Hepatic stellate cell (primary cell): ENCODE measurements at regions not wholly inside any gene's neighbourhood (a gene's known extent, or its start where the extent isn't known, plus 50 kb on each side); places are given as distances from the start of the nearest gene placed in this dataset.
"Not testable (repeated sequence)": the region's sequence is repeated elsewhere in the genome, so short reads cannot be mapped to it uniquely, and the experiment has no call there.

Experiments used
- DNase-seq: peaks from one replicate; pipeline ENCODE4 v3.0.0; 2011; ENCODE audit warnings: low spot score

GRCh38 chr12:28023156-28023887 is 50.8 kb upstream of the PTHLH start:
- DNase-seq, result peak; percentile 27

GRCh38 chr12:28024231-28024995 is 51.9 kb upstream of the PTHLH start:
- peak; percentile 56 for DNase-seq

- DNase-seq, result no peak
Observed at GRCh38 chr12:28025821-28026505, 53.4 kb upstream of the PTHLH start.

- DNase-seq, result no peak
Observed at GRCh38 chr12:28026701-28027100, 54.2 kb upstream of the PTHLH start.

GRCh38 chr12:28027328-28027727 is 54.8 kb upstream of the PTHLH start:
- DNase-seq, result no peak

- no peak for DNase-seq
Observed at GRCh38 chr12:28027947-28028724, 55.6 kb upstream of the PTHLH start.

GRCh38 chr12:28032811-28033537 is 60.4 kb upstream of the PTHLH start:
- DNase-seq, result no peak

- DNase-seq, result no peak
Observed at GRCh38 chr12:28033538-28033915, 61.0 kb upstream of the PTHLH start.

GRCh38 chr12:28034271-28034670 is 61.7 kb upstream of the PTHLH start:
- DNase-seq, result no peak

- DNase-seq, result peak; percentile 13
Observed at GRCh38 chr12:28035500-28035899, 63.0 kb upstream of the PTHLH start.

GRCh38 chr12:28036940-28037339 is 64.4 kb upstream of the PTHLH start:
- DNase-seq, result no peak

- no peak for DNase-seq
Observed at GRCh38 chr12:28040246-28040645, 67.7 kb upstream of the PTHLH start.

GRCh38 chr12:28046600-28046999 is 74.1 kb upstream of the PTHLH start:
- DNase-seq, result not testable (repeated sequence)

- DNase-seq, result no peak
Observed at GRCh38 chr12:28050606-28051005, 78.1 kb upstream of the PTHLH start.

GRCh38 chr12:28051516-28052354 is 79.2 kb upstream of the PTHLH start:
- no peak for DNase-seq

GRCh38 chr12:28053564-28053963 is 81.0 kb upstream of the PTHLH start:
- DNase-seq, result no peak

GRCh38 chr12:28054583-28054982 is 82.0 kb upstream of the PTHLH start:
- no peak for DNase-seq

- no peak for DNase-seq
Observed at GRCh38 chr12:28057856-28058615, 85.5 kb upstream of the PTHLH start.

- DNase-seq, result no peak
Observed at GRCh38 chr12:28059220-28059619, 86.7 kb upstream of the PTHLH start.

- no peak for DNase-seq
Observed at GRCh38 chr12:28059668-28060067, 87.1 kb upstream of the PTHLH start.
